Activated CD8-positive, alpha-beta memory T cell treated with anti-CD3 and anti-CD28 coated beads for 4 hours (primary cell): ENCODE measurements at regions not wholly inside any gene's neighbourhood (a gene's known extent, or its start where the extent isn't known, plus 50 kb on each side); places are given as distances from the start of the nearest gene placed in this dataset.

Source experiments
- DNase-seq, 2 donors: peaks; one replicate each; pipeline ENCODE4 v3.0.0-alpha.2; 2020; ENCODE audit warnings: low read depth in 2 of 2

- no peak for DNase-seq
Observed at GRCh38 chr11:80074837-80075236, 634.0 kb upstream of the TENM4 start.

- DNase-seq = no peak
Observed at GRCh38 chr11:80066291-80066690, 625.5 kb upstream of the TENM4 start.

GRCh38 chr11:80065086-80065485 is 624.3 kb upstream of the TENM4 start:
- DNase-seq = no peak

GRCh38 chr11:80061056-80061455 is 620.2 kb upstream of the TENM4 start:
- no peak for DNase-seq

GRCh38 chr11:80054582-80055165 is 613.8 kb upstream of the TENM4 start:
- no peak for DNase-seq

- no peak for DNase-seq
Observed at GRCh38 chr11:80048513-80048912, 607.7 kb upstream of the TENM4 start.

- no peak for DNase-seq
Observed at GRCh38 chr11:80041136-80042000, 600.5 kb upstream of the TENM4 start.

- no peak for DNase-seq
Observed at GRCh38 chr11:80034801-80035200, 594.0 kb upstream of the TENM4 start.

GRCh38 chr11:80031014-80031600 is 590.3 kb upstream of the TENM4 start:
- DNase-seq = no peak

GRCh38 chr11:80028998-80029397 is 588.2 kb upstream of the TENM4 start:
- DNase-seq = no peak

GRCh38 chr11:80024119-80024518 is 583.3 kb upstream of the TENM4 start:
- no peak for DNase-seq

GRCh38 chr11:80023386-80023785 is 582.6 kb upstream of the TENM4 start:
- no peak for DNase-seq

GRCh38 chr11:80010536-80010935 is 569.7 kb upstream of the TENM4 start:
- DNase-seq = no peak

GRCh38 chr11:80009081-80009480 is 568.3 kb upstream of the TENM4 start:
- no peak for DNase-seq

GRCh38 chr11:80007616-80008015 is 566.8 kb upstream of the TENM4 start:
- no peak for DNase-seq

GRCh38 chr11:79990141-79990540 is 549.3 kb upstream of the TENM4 start:
- no peak for DNase-seq

- DNase-seq = no peak
Observed at GRCh38 chr11:79982185-79982584, 541.4 kb upstream of the TENM4 start.

- DNase-seq = no peak
Observed at GRCh38 chr11:79980916-79981315, 540.1 kb upstream of the TENM4 start.

- DNase-seq = no peak
Observed at GRCh38 chr11:79973721-79974617, 533.1 kb upstream of the TENM4 start.

GRCh38 chr11:79971255-79971654 is 530.4 kb upstream of the TENM4 start:
- no peak for DNase-seq

GRCh38 chr11:79966592-79966991 is 525.8 kb upstream of the TENM4 start:
- no peak for DNase-seq
